IMR-90 (cell line): ENCODE measurements at regions not wholly inside any gene's neighbourhood (a gene's known extent, or its start where the extent isn't known, plus 50 kb on each side); places are given as distances from the start of the nearest gene placed in this dataset.
A peak's percentile ranks its signal among the peaks of the same experiment; 100 is the strongest.

ENCODE experiments used
- ATAC-seq: fragments of 200-7000 bp; cut with Tn5 transposase; 2 replicates; pipeline ENCODE4 v1.9.1; 2020; ENCODE audit warnings: low read depth, mild to moderate bottlenecking, moderate library complexity
- BruUV-seq: library from RNA; stranded (reverse); fragments of 400-500 nt; replicated peaks from 2 replicates; lab custom pipeline; 2021; lab: Mats Ljungman, UMichigan
- CTCF ChIA-PET: fragments of 300-600 bp; formaldehyde crosslinking; extraction: SDS; loops from one replicate; lab custom pipeline; 2021; ENCODE audit warnings: antibody characterized with exemption; lab: Yijun Ruan, JAX
- POLR2A ChIA-PET: fragments of 300-600 bp; sonication (Branson Sonifier 250); formaldehyde crosslinking; loops from one replicate; lab custom pipeline; 2022; ENCODE audit warnings: antibody characterized with exemption; ENCODE audit not compliant: unreplicated experiment; lab: Charles Lee
- DNase-seq: peaks from one replicate; pipeline ENCODE4 v3.0.0; 2013
- H2AFZ ChIP-seq: replicated peaks from 2 replicates; pipeline ENCODE3; 2013; ENCODE audit warnings: low read length, mild to moderate bottlenecking; ENCODE audit not compliant: poor library complexity
- H2AK5ac ChIP-seq: 2 replicates; pipeline ENCODE4 v1.6.1; 2013; ENCODE audit warnings: low read depth, low read length, inconsistent platforms
- H2AK9ac ChIP-seq: replicated peaks from 2 replicates; pipeline ENCODE3; 2013; ENCODE audit warnings: mild to moderate bottlenecking, low read depth, low read length, moderate library complexity; ENCODE audit not compliant: poor library complexity
- H2BK120ac ChIP-seq: 2 replicates; pipeline ENCODE4 v1.6.1; 2013; ENCODE audit warnings: low read depth, low read length, inconsistent platforms
- H2BK15ac ChIP-seq: 3 replicates; pipeline ENCODE4 v1.6.1; 2013; ENCODE audit warnings: low read depth, low read length, inconsistent platforms
- H2BK20ac ChIP-seq: 2 replicates; pipeline ENCODE4 v1.6.1; 2013; ENCODE audit warnings: low read depth, mild to moderate bottlenecking, inconsistent platforms, low read length, moderate library complexity
- H2BK5ac ChIP-seq: 2 replicates; pipeline ENCODE4 v1.6.1; 2013; ENCODE audit warnings: mild to moderate bottlenecking, low read depth, low read length, inconsistent platforms; ENCODE audit not compliant: poor library complexity, severe bottlenecking
- H3K14ac ChIP-seq: replicated peaks from 2 replicates; pipeline ENCODE4 v1.6.1; 2013; ENCODE audit warnings: low read depth, low read length, inconsistent platforms
- H3K18ac ChIP-seq: 2 replicates; pipeline ENCODE4 v1.6.1; 2013; ENCODE audit warnings: low read depth, low read length, control low read depth
- H3K23ac ChIP-seq: 2 replicates; pipeline ENCODE4 v1.6.1; 2013; ENCODE audit warnings: low read depth, low read length, inconsistent platforms
- H3K27ac ChIP-seq: 2 replicates; pipeline ENCODE4 v1.5.1; 2013; ENCODE audit warnings: mild to moderate bottlenecking, control low read depth, low read length; ENCODE audit not compliant: insufficient read depth
- H3K27me3 ChIP-seq: 2 replicates; pipeline ENCODE4 v1.6.1; 2013; ENCODE audit warnings: low read length; ENCODE audit not compliant: control insufficient read depth, insufficient read depth
- H3K36me3 ChIP-seq: 2 replicates; pipeline ENCODE4 v1.6.1; 2013; ENCODE audit warnings: low read length, mixed read lengths; ENCODE audit not compliant: control insufficient read depth, insufficient read depth
- H3K4ac ChIP-seq: 2 replicates; pipeline ENCODE4 v1.6.1; 2013; ENCODE audit warnings: low read depth, low read length, inconsistent platforms
- H3K4me1 ChIP-seq: 2 replicates; pipeline ENCODE4 v1.6.1; 2013; ENCODE audit warnings: low read length, mixed read lengths; ENCODE audit not compliant: control insufficient read depth, insufficient read depth
- H3K4me2 ChIP-seq: 2 replicates; pipeline ENCODE4 v1.6.1; 2013; ENCODE audit warnings: low read depth, mild to moderate bottlenecking, control low read depth, low read length, moderate library complexity
- H3K4me3 ChIP-seq: 2 replicates; pipeline ENCODE4 v1.5.1; 2013; ENCODE audit warnings: low read depth, mild to moderate bottlenecking, control low read depth, low read length, moderate library complexity; ENCODE audit not compliant: insufficient read depth
- H3K56ac ChIP-seq: 2 replicates; pipeline ENCODE4 v1.6.1; 2013; ENCODE audit warnings: low read length, inconsistent platforms; ENCODE audit not compliant: insufficient read depth; ENCODE audit errors: extremely low read depth
- H3K79me1 ChIP-seq, 2 experiments: 2 replicates each; pipeline ENCODE4 v1.6.1; 2013; ENCODE audit warnings: low read length in 2 of 2, inconsistent platforms in 1 of 2, low read depth in 1 of 2
- H3K9ac ChIP-seq: 2 replicates; pipeline ENCODE4 v1.6.1; 2013; ENCODE audit warnings: low read depth, low read length, control low read depth
- H3K9me1 ChIP-seq: 2 replicates; pipeline ENCODE4 v1.6.1; 2013; ENCODE audit warnings: low read length, inconsistent platforms; ENCODE audit not compliant: insufficient read depth
- H3K9me3 ChIP-seq: 2 replicates; pipeline ENCODE4 v1.6.1; 2013; ENCODE audit warnings: low read length; ENCODE audit not compliant: control insufficient read depth, insufficient read depth
- H4K20me1 ChIP-seq: 2 replicates; pipeline ENCODE4 v1.6.1; 2013; ENCODE audit warnings: low read length, inconsistent platforms; ENCODE audit not compliant: insufficient read depth
- H4K5ac ChIP-seq: 2 replicates; pipeline ENCODE4 v1.6.1; 2013; ENCODE audit warnings: mild to moderate bottlenecking, low read depth, low read length, control low read depth
- H4K8ac ChIP-seq, 2 experiments: 2 replicates each; pipeline ENCODE4 v1.6.1; 2013; ENCODE audit warnings: low read depth in 2 of 2, low read length in 2 of 2, control low read depth in 1 of 2, inconsistent platforms in 1 of 2
- H4K91ac ChIP-seq: 2 replicates; pipeline ENCODE4 v1.6.1; 2013; ENCODE audit warnings: low read depth, low read length, inconsistent platforms; ENCODE audit not compliant: insufficient read depth
- BHLHE40 ChIP-seq: fragments of 150-350 bp; IDR thresholded peaks from 2 replicates; pipeline ENCODE4 v1.6.1; 2016; ENCODE audit warnings: mild to moderate bottlenecking, low read depth, low read length
- CEBPB ChIP-seq: IDR thresholded peaks from 2 replicates; pipeline ENCODE4 v1.6.1; 2012; ENCODE audit warnings: low read depth, low read length, improper control_type of control experiment
- FOS ChIP-seq: fragments of 150-350 bp; IDR thresholded peaks from 2 replicates; pipeline ENCODE4 v1.6.1; 2016; ENCODE audit warnings: low read depth, low read length
- NFE2L2 ChIP-seq: fragments of 150-350 bp; IDR thresholded peaks from 2 replicates; pipeline ENCODE4 v1.6.1; 2016; ENCODE audit warnings: low read depth, mild to moderate bottlenecking, low read length
- RAD21 ChIP-seq: IDR thresholded peaks from 2 replicates; pipeline ENCODE4 v1.6.1; 2012; ENCODE audit warnings: low read length, improper control_type of control experiment
- RCOR1 ChIP-seq: IDR thresholded peaks from 2 replicates; pipeline ENCODE4 v1.6.1; 2012; ENCODE audit warnings: mild to moderate bottlenecking, low read length, improper control_type of control experiment; ENCODE audit not compliant: insufficient replicate concordance
- RFX5 ChIP-seq: IDR thresholded peaks from 2 replicates; pipeline ENCODE4 v1.8.0; 2012; ENCODE audit warnings: low read depth, mild to moderate bottlenecking, low read length, moderate library complexity
- SMC3 ChIP-seq: fragments of 150-350 bp; IDR thresholded peaks from 2 replicates; pipeline ENCODE4 v1.6.1; 2016; ENCODE audit warnings: low read depth, mild to moderate bottlenecking, antibody characterized with exemption, low read length, moderate library complexity
- WGBS, 2 experiments: methylation state at CpG; one replicate each; pipeline versions ENCODE4 v1.1.5 to v1.1.7; 2013; ENCODE audit warnings: missing lambda C conversion rate in 2 of 2; ENCODE audit not compliant: insufficient read length in 1 of 2; ENCODE audit errors: extremely low coverage in 2 of 2; 5-methylcytosine and 5-hydroxymethylcytosine counted together
- dilution Hi-C: fragments of 300-500 bp; cut with HindIII; formaldehyde crosslinking; loops from one replicate; pipeline ENCODE4 v1.14.3; 2018; ENCODE audit warnings: low sequenced_read_pairs; ENCODE audit not compliant: unreplicated experiment
- in situ Hi-C: fragments of 300-500 bp; cut with MboI; formaldehyde crosslinking; loops from 3 replicates; pipeline ENCODE4 v1.14.3; 2019; ENCODE audit warnings: low sequenced_read_pairs, inconsistent platforms, mixed read lengths
- intact Hi-C: fragments of 100-400 bp; cut with micrococcal nuclease; formaldehyde crosslinking; loops from 2 replicates; pipeline ENCODE4 v1.10.0; 2022

GRCh38 chr13:28574617-28575142, 79.8 kb upstream of the FLT1 start:
- 0 out of 2 replicates have a peak overlapping the region, but pooled peaks have one; percentile 12 for H3K56ac ChIP-seq
- BruUV-seq, result no TSS peak
- H3K4me1 ChIP-seq, result peaks cover 5% of the 10 kb centered on the region
- H3K9me1 ChIP-seq, result no peaks in the 10 kb centered on the region
- peaks cover 0 to 5% of the 10 kb centered on the region in 2 experiments; a peak in 1 of 4 replicates for H3K79me1 ChIP-seq
- TF ChIP-seq NFE2L2 (peak; percentile 2; the same call in 1 of the 2 replicates), RAD21 (no peak; the same call in 1 of the 2 replicates), CEBPB (peak; percentile 42; the same call in 1 of the 2 replicates), RCOR1 (peak; percentile 62), SMC3 (0 out of 2 replicates have a peak, but pooled peaks have one; percentile 12), BHLHE40 (peak; percentile 73), RFX5 (no peak), FOS (peak; percentile 99)
- no peaks in the 10 kb centered on the region for H4K20me1 ChIP-seq
- peak overlapping the region; percentile 36; the same call in 1 of the 2 replicates for H4K5ac ChIP-seq
- peak overlapping the region; percentile 69 for H3K23ac ChIP-seq
- ChIA-PET CTCF (no interaction called here), POLR2A (no interaction called here)
- H4K91ac ChIP-seq, result peak overlapping the region; percentile 74
- H2AFZ ChIP-seq, result peak overlapping the region; percentile 86
- H2AK9ac ChIP-seq, result no peak overlapping the region
- H3K14ac ChIP-seq, result peak overlapping the region; percentile 96
- H3K18ac ChIP-seq, result peak overlapping the region; percentile 40; the same call in 1 of the 2 replicates
- ATAC-seq (peak; percentile 91), DNase-seq (peak; percentile 100)
- intact Hi-C loops (no loop called here), dilution Hi-C loops (no loop called here), in situ Hi-C loops (no loop called here)
- peak overlapping the region; percentile 87 for H3K4ac ChIP-seq
- H4K8ac ChIP-seq, result peak overlapping the region; percentile 18 to 97
- peak overlapping the region; percentile 71 for H2AK5ac ChIP-seq
- H2BK5ac ChIP-seq, result peak overlapping the region; percentile 85
- no peak overlapping the region for H3K4me2 ChIP-seq
- no peak overlapping the region for H3K4me3 ChIP-seq
- H3K27me3 ChIP-seq, result no peaks in the 10 kb centered on the region
- no peak overlapping the region for H3K9ac ChIP-seq
- peak overlapping the region; percentile 88 for H2BK120ac ChIP-seq
- H3K9me3 ChIP-seq, result no peaks in the 10 kb centered on the region
- H2BK15ac ChIP-seq, result peak overlapping the region; percentile 35; the same call in 1 of the 3 replicates
- peak overlapping the region; percentile 4; the same call in 1 of the 2 replicates for H3K27ac ChIP-seq
- WGBS, 2 experiments, result 36% methylated on average over 2 of the region's 10 CpGs; no CpG with 5 or more reads in 1 of the 2 experiments
- H3K36me3 ChIP-seq, result no peaks in the 10 kb centered on the region
- peak overlapping the region; percentile 84 for H2BK20ac ChIP-seq
